Suprapubic skin (tissue), 4 donors: ENCODE measurements at regions not wholly inside any gene's neighbourhood (a gene's known extent, or its start where the extent isn't known, plus 50 kb on each side); places are given as distances from the start of the nearest gene placed in this dataset.

Experiments used
- CTCF ChIP-seq, 2 donors: fragments of 200-600 bp in 1 of 2; fragments of 450-650 bp in 1 of 2; sonication (generic) in 1 of 2; IDR thresholded peaks; one replicate each; pipeline ENCODE4 v1.5.1; 2016 to 2019; ENCODE audit warnings: antibody characterized with exemption in 2 of 2, mild to moderate bottlenecking in 1 of 2, moderate library complexity in 1 of 2
- EP300 ChIP-seq: sonication (generic); formaldehyde crosslinking; IDR thresholded peaks from one replicate; pipeline ENCODE4 v1.6.1; 2017; ENCODE audit warnings: antibody characterized with exemption
- POLR2A ChIP-seq, 2 donors: fragments of 450-650 bp; IDR thresholded peaks; one replicate each; pipeline ENCODE4 v1.6.1; 2017; ENCODE audit warnings: antibody characterized with exemption in 2 of 2, mild to moderate bottlenecking in 2 of 2, moderate library complexity in 2 of 2
- POLR2AphosphoS5 ChIP-seq, 3 donors: sonication (generic); formaldehyde crosslinking; IDR thresholded peaks; one replicate each; pipeline ENCODE4 v1.6.1; 2017; ENCODE audit warnings: antibody characterized with exemption in 3 of 3

DNA sequence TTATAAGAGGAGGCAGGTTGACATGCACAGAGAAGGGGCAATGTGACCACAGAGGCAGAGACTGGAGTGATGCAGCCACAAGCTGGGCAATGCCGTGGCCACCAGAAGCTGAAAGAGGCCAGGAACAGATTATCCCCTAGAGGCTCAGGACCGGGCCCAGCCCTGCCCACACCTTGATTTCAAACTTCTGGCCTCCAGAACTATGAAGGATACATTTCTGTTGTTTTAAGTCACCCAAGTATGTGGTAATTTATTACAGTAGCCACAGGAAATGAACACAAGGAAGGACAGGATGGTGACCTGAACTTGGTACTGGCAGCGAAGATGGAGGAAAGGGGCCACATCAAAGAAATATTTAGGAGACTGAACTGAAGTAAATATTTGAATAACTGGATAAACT, 66.8 kb upstream of the RIOK3 start:
- TF ChIP-seq CTCF (IDR thresholded peaks at IDR 0.05) (no peak), EP300 (no peak), POLR2A (IDR thresholded peaks at IDR 0.05) (no peak), POLR2AphosphoS5 (IDR thresholded peaks at IDR 0.05) (no peak)
